Ovary (tissue), 7 donors: ENCODE measurements at regions not wholly inside any gene's neighbourhood (a gene's known extent, or its start where the extent isn't known, plus 50 kb on each side); places are given as distances from the start of the nearest gene placed in this dataset.

Experiments
- DNase-seq, 5 donors: peaks; one replicate each; pipeline ENCODE4 v3.0.0-alpha.2; 2019 to 2020
- H3K27ac ChIP-seq, 2 donors: fragments of 200-600 bp; one replicate each; pipeline versions ENCODE4 v1.5.1 to v1.8.0; 2019 to 2022
- H3K27me3 ChIP-seq: fragments of 200-600 bp; one replicate; pipeline ENCODE4 v1.8.0; 2022
- H3K36me3 ChIP-seq: fragments of 200-600 bp; sonication (generic); one replicate; pipeline ENCODE4 v1.5.1; 2019
- H3K4me1 ChIP-seq: one replicate; pipeline ENCODE4 v1.8.1; 2013; ENCODE audit warnings: mild to moderate bottlenecking, moderate library complexity; ENCODE audit not compliant: insufficient read depth
- H3K4me3 ChIP-seq: fragments of 200-600 bp; sonication (generic); one replicate; pipeline ENCODE4 v1.5.1; 2017
- H3K9me3 ChIP-seq, 2 donors: fragments of 200-600 bp in 1 of 2; sonication (generic) in 1 of 2; one replicate each; pipeline versions ENCODE4 v1.5.1 to v1.8.1; 2013 to 2019; ENCODE audit warnings: mild to moderate bottlenecking in 1 of 2, moderate library complexity in 1 of 2
- CTCF ChIP-seq, 3 donors: fragments of 450-650 bp in 2 of 3; fragments of 200-600 bp in 1 of 3; IDR thresholded peaks; one replicate each; pipeline versions ENCODE4 v1.5.1 to v1.8.0; 2016 to 2022; ENCODE audit warnings: antibody characterized with exemption in 3 of 3, mild to moderate bottlenecking in 1 of 3
- EP300 ChIP-seq: sonication (generic); formaldehyde crosslinking; IDR thresholded peaks from one replicate; pipeline ENCODE4 v1.6.1; 2017; ENCODE audit warnings: antibody characterized with exemption
- POLR2A ChIP-seq: fragments of 450-650 bp; IDR thresholded peaks from one replicate; pipeline ENCODE4 v1.6.1; 2017; ENCODE audit warnings: antibody characterized with exemption, mild to moderate bottlenecking, moderate library complexity
- WGBS, 3 donors: extraction: QIAGEN DNeasy Blood & Tissue Kit in 1 of 3; methylation state at CpG; one replicate each; pipeline versions ENCODE4 v1.1.5 to v1.1.7; 2013 to 2017; 5-methylcytosine and 5-hydroxymethylcytosine counted together
- intact Hi-C, 4 donors: fragments of 100-400 bp; cut with DNase I; formaldehyde crosslinking; loops; one replicate each; pipeline versions ENCODE4 v1.11.0 to v1.15.1; 2022 to 2023
- donor health status: DM: no; HTN: no; CAD: no; lungs with moderate emphysema.
- donor health status: DM: no; HTN: no; CAD: no.
- donor health status: Bipolar disorder and iron deficiency.
- donor health status: DM: no; HTN: no; CAD: no.
- donor health status: DM: yes; HTN: yes; CAD: no.

- intact Hi-C loops, result no loop called here
- H3K27ac ChIP-seq, result no peak overlapping the region
- WGBS, 3 donors, result 66 to 76% (median 71%) methylated on average over 2 of the region's 2 CpGs
- no peaks in the 10 kb centered on the region for H3K27me3 ChIP-seq
- H3K4me3 ChIP-seq, result no peak overlapping the region
- no peaks in the 10 kb centered on the region for H3K4me1 ChIP-seq
- no peaks in the 10 kb centered on the region for H3K36me3 ChIP-seq
- DNase-seq, result no peak
- TF ChIP-seq CTCF (IDR thresholded peaks at IDR 0.05) (no peak), EP300 (no peak), POLR2A (no peak)
- no peaks in the 10 kb centered on the region for H3K9me3 ChIP-seq
These were observed 174.1 kb upstream of the SLCO3A1 start for GRCh38 chr15:91679447-91679846.

DNA sequence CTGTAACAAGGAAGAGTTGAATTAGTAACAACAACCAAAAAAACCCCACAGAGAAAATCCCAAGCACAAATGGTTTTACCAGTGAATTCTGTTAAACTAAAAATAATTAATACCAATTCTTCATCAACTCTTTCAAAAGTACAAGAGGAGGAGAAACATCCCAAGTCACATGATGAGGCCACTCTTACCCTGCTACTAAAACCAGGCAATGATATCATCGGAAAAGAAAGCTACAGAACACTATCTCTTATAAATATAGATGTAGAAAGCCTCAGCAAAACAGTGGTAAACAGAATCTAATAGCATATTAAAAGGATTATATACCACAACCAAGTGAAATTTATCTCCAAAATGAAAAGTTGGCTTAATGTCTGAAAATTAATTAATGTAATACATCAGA lies 168.1 kb upstream of the SLCO3A1 start:
- no peak overlapping the region for H3K4me3 ChIP-seq
- H3K36me3 ChIP-seq, result no peaks in the 10 kb centered on the region
- no peak overlapping the region for H3K27ac ChIP-seq
- intact Hi-C loops, result no loop called here
- no peaks in the 10 kb centered on the region for H3K27me3 ChIP-seq
- TF ChIP-seq POLR2A (no peak), EP300 (no peak), CTCF (IDR thresholded peaks at IDR 0.05) (no peak)
- no peaks in the 10 kb centered on the region for H3K9me3 ChIP-seq
- 69 to 89% (median 77%) methylated on average over 1 of the region's 1 CpG for WGBS, 3 donors
- H3K4me1 ChIP-seq, result no peaks in the 10 kb centered on the region
- no peak for DNase-seq

DNA sequence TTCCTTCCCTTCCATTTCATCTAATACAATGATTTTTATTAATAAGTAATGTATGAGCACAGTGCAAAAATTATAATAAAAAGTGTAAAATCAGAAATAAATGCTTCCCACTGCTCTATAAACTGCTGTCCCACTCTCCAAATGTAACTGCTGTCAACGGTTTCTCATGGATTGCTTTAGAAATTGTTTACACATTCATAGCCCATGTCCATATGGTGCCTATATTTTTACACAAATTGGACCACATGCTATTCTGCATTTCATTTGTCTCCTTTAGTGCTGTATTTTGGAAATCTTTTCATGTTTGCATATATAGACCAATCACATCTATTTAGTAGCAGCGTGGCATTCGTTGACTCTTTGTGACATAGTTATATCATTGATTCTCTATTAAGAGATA lies 164.7 kb upstream of the SLCO3A1 start:
- WGBS, 3 donors, result 85 to 92% (median 88%) methylated on average over 3 of the region's 3 CpGs
- Histone ChIP-seq H3K27ac (no peak overlapping the region), H3K4me3 (no peak overlapping the region), H3K4me1 (no peaks in the 10 kb centered on the region), H3K36me3 (no peaks in the 10 kb centered on the region), H3K9me3 (no peaks in the 10 kb centered on the region), H3K27me3 (no peaks in the 10 kb centered on the region)
- no peak for DNase-seq
- intact Hi-C loops, result no loop called here
- TF ChIP-seq EP300 (no peak), CTCF (IDR thresholded peaks at IDR 0.05) (no peak), POLR2A (no peak)

DNA sequence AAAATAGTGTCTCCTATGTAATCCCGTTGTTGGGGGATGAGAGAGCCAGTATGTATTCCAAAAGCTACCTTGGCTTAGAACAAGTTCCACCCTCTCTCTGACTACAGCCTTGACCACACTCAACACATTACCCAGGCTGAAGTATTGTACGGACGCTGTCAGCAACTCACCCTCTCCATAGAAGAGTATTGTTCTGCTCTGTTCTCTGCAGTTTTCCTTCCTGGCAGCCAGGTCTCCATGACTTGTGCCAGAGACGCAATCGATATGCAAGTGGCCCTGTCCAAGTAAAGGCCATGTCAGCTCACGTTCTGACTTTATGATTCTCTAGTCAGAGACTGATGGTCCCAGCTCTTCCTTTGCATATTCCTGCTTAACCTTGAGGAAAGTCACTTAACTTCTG lies 164.1 kb upstream of the SLCO3A1 start:
- no peak for DNase-seq
- TF ChIP-seq EP300 (no peak), POLR2A (no peak), CTCF (IDR thresholded peaks at IDR 0.05) (no peak)
- Histone ChIP-seq H3K27ac (no peak overlapping the region), H3K36me3 (no peaks in the 10 kb centered on the region), H3K9me3 (no peaks in the 10 kb centered on the region), H3K4me1 (peaks cover 2% of the 10 kb centered on the region), H3K27me3 (no peaks in the 10 kb centered on the region), H3K4me3 (no peak overlapping the region)
- 77 to 82% (median 80%) methylated on average over 6 of the region's 6 CpGs for WGBS, 3 donors
- intact Hi-C loops, result no loop called here

- intact Hi-C loops, result no loop called here
- TF ChIP-seq CTCF (IDR thresholded peaks at IDR 0.05) (no peak), POLR2A (no peak), EP300 (no peak)
- WGBS, 3 donors, result 88 to 93% (median 91%) methylated on average over 5 of the region's 5 CpGs
- no peak for DNase-seq
- no peak overlapping the region for H3K27ac ChIP-seq
- no peaks in the 10 kb centered on the region for H3K27me3 ChIP-seq
- H3K9me3 ChIP-seq, result no peaks in the 10 kb centered on the region
- peaks cover 3% of the 10 kb centered on the region for H3K4me1 ChIP-seq
- no peaks in the 10 kb centered on the region for H3K36me3 ChIP-seq
- H3K4me3 ChIP-seq, result no peak overlapping the region
These were observed 160.9 kb upstream of the SLCO3A1 start for GRCh38 chr15:91692596-91692995.
